Hepatocyte (in vitro differentiated cells): ENCODE measurements at regions not wholly inside any gene's neighbourhood (a gene's known extent, or its start where the extent isn't known, plus 50 kb on each side); places are given as distances from the start of the nearest gene placed in this dataset.

Experiments used
- DNase-seq: peaks from one replicate; pipeline ENCODE4 v3.0.0-alpha.2; 2016; ENCODE audit warnings: low spot score
- H2AFZ ChIP-seq: fragments of 200-600 bp; sonication (generic); 2 replicates; pipeline ENCODE4 v1.6.0; 2016; ENCODE audit warnings: antibody characterized with exemption, mild to moderate bottlenecking
- H3K27ac ChIP-seq: fragments of 200-600 bp; sonication (generic); 2 replicates; pipeline ENCODE4 v1.5.1; 2016; ENCODE audit warnings: mild to moderate bottlenecking
- H3K27me3 ChIP-seq: fragments of 200-600 bp; sonication (generic); 2 replicates; pipeline ENCODE4 v1.6.1; 2016
- H3K36me3 ChIP-seq: fragments of 200-600 bp; sonication (generic); replicated peaks from 2 replicates; pipeline ENCODE4 v1.5.1; 2016; ENCODE audit warnings: low read depth; ENCODE audit not compliant: insufficient read depth
- H3K4me1 ChIP-seq: fragments of 200-600 bp; sonication (generic); 2 replicates; pipeline ENCODE4 v1.5.1; 2016; ENCODE audit warnings: mild to moderate bottlenecking, moderate library complexity; ENCODE audit not compliant: insufficient read depth
- H3K4me2 ChIP-seq: fragments of 200-600 bp; sonication (generic); 2 replicates; pipeline ENCODE4 v1.6.0; 2016
- H3K4me3 ChIP-seq: fragments of 200-600 bp; sonication (generic); 2 replicates; pipeline ENCODE4 v1.5.1; 2016; ENCODE audit warnings: mild to moderate bottlenecking
- H3K79me2 ChIP-seq: fragments of 200-600 bp; sonication (generic); 2 replicates; pipeline ENCODE4 v1.6.0; 2017; ENCODE audit warnings: mild to moderate bottlenecking
- H3K9me2 ChIP-seq: fragments of 200-600 bp; sonication (generic); replicated peaks from 2 replicates; pipeline ENCODE4 v1.6.0; 2017; ENCODE audit warnings: mild to moderate bottlenecking; ENCODE audit not compliant: insufficient read depth
- H3K9me3 ChIP-seq: fragments of 200-600 bp; sonication (generic); 2 replicates; pipeline ENCODE4 v1.5.1; 2016; ENCODE audit warnings: low read depth, mild to moderate bottlenecking
- H4K20me1 ChIP-seq: fragments of 200-600 bp; sonication (generic); 2 replicates; pipeline ENCODE4 v1.6.0; 2016; ENCODE audit warnings: mild to moderate bottlenecking; ENCODE audit not compliant: insufficient read depth, poor library complexity, severe bottlenecking
- CTCF ChIP-seq: fragments of 200-600 bp; sonication (generic); IDR thresholded peaks from 2 replicates; pipeline ENCODE4 v1.5.1; 2016; ENCODE audit warnings: antibody characterized with exemption, mild to moderate bottlenecking; ENCODE audit not compliant: poor library complexity
- EZH2 ChIP-seq: fragments of 200-600 bp; sonication (generic); IDR thresholded peaks from 2 replicates; pipeline ENCODE4 v1.6.1; 2016; ENCODE audit warnings: antibody characterized with exemption, mild to moderate bottlenecking, borderline replicate concordance
- EZH2phosphoT487 ChIP-seq: fragments of 200-600 bp; sonication (generic); IDR thresholded peaks from one replicate; pipeline ENCODE4 v1.6.1; 2018; ENCODE audit warnings: antibody characterized with exemption, mild to moderate bottlenecking, low read depth, moderate library complexity; ENCODE audit not compliant: unreplicated experiment, severe bottlenecking
- WGBS: methylation state at CpG from one replicate; pipeline ENCODE4 v1.1.6; 2016; ENCODE audit warnings: low lambda C conversion rate; ENCODE audit errors: missing lambda C conversion rate; 5-methylcytosine and 5-hydroxymethylcytosine counted together

- WGBS: 88% methylated on average over 13 of the region's 13 CpGs
- TF ChIP-seq EZH2phosphoT487: no peak
- TF ChIP-seq CTCF: no peak
- no peak for TF ChIP-seq EZH2
- no peaks in the 10 kb centered on the region for H3K36me3 ChIP-seq
Measured at GRCh38 chr22:49412236-49412635, 415.4 kb downstream of the BRD1 start.

DNA sequence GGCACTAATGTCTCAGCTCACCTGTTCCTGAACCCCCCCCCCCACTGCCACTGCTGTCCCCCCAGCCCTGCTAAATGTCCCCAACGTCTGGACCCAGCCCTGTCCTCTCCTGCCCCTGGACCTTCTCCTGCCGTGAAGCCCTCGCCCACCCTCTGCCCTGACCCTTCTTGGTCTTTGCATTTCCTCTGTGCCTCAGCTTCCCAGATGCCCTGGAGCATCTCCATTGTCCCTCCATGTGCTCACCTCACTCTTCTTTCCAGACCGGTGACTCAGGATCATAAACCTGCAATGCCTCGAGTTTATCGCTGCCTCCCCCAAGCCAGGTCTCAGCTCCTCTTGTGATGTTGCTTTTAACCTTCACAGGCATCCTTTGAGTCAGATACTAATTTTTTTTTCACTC, 416.4 kb downstream of the BRD1 start:
- no peak overlapping the region for H3K27ac ChIP-seq
- H3K4me2 ChIP-seq: no peak overlapping the region

More at GRCh38 chr22:49412236-49412635, 415.4 kb downstream of the BRD1 start:
- no peaks in the 10 kb centered on the region for H3K79me2 ChIP-seq
- no peaks in the 10 kb centered on the region for H3K9me3 ChIP-seq
- H4K20me1 ChIP-seq: no peaks in the 10 kb centered on the region
- H3K4me1 ChIP-seq: no peaks in the 10 kb centered on the region
- H3K4me2 ChIP-seq: no peak overlapping the region
- H2AFZ ChIP-seq: no peak overlapping the region
- no peak overlapping the region for H3K4me3 ChIP-seq
- H3K27ac ChIP-seq: no peak overlapping the region
- peaks cover 3% of the 10 kb centered on the region for H3K27me3 ChIP-seq
- DNase-seq: no peak
- no peaks in the 10 kb centered on the region for H3K9me2 ChIP-seq

DNA sequence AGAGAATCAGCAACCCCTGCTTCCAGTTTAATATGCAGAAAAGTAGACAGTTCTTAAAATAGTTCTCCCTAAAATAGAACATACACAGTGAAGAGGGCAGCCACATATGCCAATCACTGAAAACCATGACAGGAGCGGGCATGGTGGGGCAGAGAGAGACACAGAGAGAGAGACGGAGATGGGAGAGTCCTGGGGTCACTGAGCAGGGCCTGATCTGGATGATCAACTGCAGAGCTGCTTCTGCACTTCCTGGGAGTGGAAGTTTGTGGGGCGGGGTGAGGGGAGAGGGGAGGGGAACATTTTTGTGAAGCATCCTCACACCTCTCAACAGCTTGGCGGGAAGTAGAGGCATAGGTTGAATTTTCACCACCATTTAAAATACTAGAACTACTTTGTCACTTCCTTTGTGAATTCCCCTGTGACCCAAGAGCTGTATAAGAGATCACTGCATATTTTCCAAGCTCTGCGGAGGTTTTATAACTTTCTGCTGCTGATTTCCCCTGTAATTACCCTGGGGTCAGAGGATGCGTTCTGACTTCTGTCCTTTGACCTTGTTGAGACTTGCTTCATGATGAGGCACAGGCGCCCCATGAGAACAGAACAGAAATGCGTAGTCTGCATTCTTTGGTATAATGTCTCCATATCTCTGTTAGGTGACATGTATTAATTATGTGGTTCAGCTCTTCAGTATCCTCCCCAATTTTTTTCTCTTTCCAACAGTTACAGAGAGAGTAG, 419.4 kb downstream of the BRD1 start:
- WGBS: 51% methylated on average over 8 of the region's 8 CpGs
- H3K4me1 ChIP-seq: no peaks in the 10 kb centered on the region
- no peak overlapping the region for H3K27ac ChIP-seq
- H3K27me3 ChIP-seq: peaks cover 3% of the 10 kb centered on the region
- no peak for DNase-seq
- no peaks in the 10 kb centered on the region for H3K9me2 ChIP-seq
- H3K4me2 ChIP-seq: no peak overlapping the region
- H2AFZ ChIP-seq: no peak overlapping the region
- no peaks in the 10 kb centered on the region for H3K9me3 ChIP-seq
- no peak for TF ChIP-seq EZH2
- TF ChIP-seq CTCF: no peak
- no peak for TF ChIP-seq EZH2phosphoT487
- no peaks in the 10 kb centered on the region for H3K36me3 ChIP-seq
- no peaks in the 10 kb centered on the region for H4K20me1 ChIP-seq
- H3K79me2 ChIP-seq: no peaks in the 10 kb centered on the region
- no peak overlapping the region for H3K4me3 ChIP-seq

More for the DNA sequence above, 416.4 kb downstream of the BRD1 start:
- Histone ChIP-seq H3K4me3 (no peak overlapping the region), H3K79me2 (no peaks in the 10 kb centered on the region), H3K36me3 (no peaks in the 10 kb centered on the region), H3K9me3 (no peaks in the 10 kb centered on the region), H4K20me1 (no peaks in the 10 kb centered on the region), H2AFZ (no peak overlapping the region), H3K27me3 (peaks cover 3% of the 10 kb centered on the region), H3K9me2 (no peaks in the 10 kb centered on the region), H3K4me1 (no peaks in the 10 kb centered on the region)
- no peak for DNase-seq
- no peak for TF ChIP-seq CTCF
- 50% methylated on average over 6 of the region's 6 CpGs for WGBS
